ENCODE measurements at regions not wholly inside any gene's neighbourhood (a gene's known extent, or its start where the extent isn't known, plus 50 kb on each side); places are given as distances from the start of the nearest gene placed in this dataset.

DNA sequence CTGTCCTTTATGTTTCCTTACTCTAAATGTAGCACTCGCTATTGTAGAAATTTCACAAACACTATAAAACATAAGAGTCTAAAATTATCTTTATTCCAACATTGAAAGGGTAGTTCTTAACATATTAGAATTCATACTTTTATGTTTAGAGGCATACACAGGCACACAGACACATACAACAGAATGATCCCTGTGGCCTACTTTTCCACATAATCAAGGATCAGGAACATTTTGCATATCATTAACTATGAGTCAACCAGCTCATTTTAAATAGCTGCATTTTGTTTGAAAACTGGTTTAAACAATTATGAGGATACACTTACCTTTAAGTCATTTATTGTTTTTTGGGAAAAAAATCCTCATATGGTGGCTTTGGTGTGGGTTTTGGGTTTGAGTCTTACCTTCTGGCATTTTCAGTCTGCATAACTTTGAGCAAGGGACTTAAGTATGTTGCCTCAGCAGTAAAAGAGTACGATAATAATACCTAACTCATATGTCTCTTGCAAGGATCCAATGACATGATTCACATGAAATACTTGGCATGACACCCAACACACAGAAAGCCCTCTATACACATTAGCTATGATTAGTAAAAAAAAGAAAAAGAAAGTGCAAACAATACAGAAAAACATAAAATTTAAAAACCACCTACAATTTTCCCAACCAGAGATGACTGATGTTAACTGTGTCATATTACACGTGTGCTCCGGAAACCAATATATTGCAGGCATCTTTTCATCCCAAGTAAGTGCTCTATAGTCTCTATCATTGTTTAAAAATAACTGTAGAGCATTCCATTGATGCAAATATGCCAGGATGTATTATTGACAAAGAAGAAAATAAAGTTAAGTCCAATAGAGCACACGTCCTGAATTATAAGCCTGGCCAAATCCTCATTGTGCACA lies 213.1 kb upstream of the ADAMTS9 start:
- POLR2A ChIA-PET: no interaction called here

DNA sequence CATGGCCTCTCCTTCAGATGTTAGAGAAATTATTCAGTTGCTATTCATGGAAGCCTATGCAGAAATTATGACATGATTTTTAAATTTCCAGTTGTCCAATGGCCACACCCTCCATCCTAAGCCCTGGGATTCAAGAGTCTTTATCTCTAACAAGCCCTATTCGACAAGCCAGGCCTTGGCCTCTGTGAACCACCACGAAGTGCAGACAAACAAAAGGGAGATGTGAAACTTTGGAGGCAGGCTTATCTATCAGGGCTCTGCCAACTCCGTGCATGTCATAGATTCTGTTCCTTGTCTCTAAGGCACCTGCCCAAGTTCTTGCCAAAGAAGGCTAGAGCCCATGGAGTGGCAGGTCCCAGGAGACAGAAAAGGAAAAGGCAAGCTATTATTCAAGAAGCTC lies 212.4 kb upstream of the ADAMTS9 start:
- POLR2A ChIA-PET: no interaction called here
- CTCF ChIA-PET: no interaction called here

More for the DNA sequence above, 213.1 kb upstream of the ADAMTS9 start:
- CTCF ChIA-PET: no interaction called here

DNA sequence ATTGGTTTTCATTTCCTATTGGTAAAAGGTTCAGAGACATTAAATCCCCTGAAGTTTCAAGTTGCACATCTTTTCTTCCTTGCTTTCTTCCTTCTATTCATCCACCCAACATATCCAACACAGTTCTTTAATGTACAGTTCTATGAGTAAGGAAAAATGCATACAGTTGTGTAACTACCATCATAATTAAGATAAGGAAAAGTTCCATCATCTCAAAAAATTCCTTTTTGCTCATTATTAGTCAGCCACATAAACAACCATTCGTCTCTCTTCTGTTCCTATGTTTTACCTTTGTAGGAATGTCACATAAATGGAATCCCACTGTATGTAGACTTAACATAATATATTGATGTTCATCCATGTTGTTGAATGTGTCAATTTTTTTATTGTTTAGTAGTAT lies 211.1 kb upstream of the ADAMTS9 start:
- POLR2A ChIA-PET: no interaction called here

DNA sequence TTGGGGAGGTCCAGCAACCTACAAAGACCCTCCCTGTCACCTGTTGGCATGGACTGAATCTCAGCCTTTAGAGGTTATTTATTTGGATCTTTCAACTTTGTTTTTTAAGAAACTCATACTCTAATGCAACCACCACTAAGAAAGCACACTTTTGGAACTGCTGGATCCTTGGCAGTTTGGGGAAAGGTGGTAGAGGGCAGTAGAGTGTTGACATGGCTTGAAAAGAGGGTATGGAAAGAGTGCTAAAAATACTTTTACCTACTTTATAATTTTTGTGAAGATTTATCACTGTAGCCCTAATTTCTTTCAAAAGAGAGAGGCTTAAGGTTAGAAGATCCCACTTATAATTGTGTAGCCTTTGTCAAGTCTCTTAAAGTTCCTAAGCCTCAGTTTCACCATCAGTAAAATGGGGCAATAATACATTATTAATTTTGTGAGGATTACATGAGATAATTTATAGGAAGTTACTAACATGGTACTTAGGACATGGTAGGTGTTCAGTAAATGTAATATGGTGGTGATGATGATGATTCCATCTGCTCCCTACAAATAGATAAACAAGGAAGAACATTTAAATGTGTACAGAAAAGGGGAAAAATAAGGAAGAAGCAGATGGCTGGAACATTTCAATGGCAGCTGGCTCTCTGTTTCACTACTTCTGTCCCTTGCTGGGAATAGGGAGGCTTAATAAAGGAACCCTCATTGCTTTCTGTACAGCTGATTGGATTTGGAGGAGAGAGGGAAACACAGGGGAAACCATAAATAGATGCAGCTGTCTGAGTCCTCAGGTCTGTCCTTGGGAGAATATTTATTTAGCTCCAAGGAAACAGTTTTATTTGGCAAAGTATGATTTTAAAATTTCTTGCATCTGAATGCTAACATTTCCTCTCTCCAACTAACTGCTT lies 208.4 kb upstream of the ADAMTS9 start:
- CTCF ChIA-PET: no interaction called here

More for the DNA sequence above, 211.1 kb upstream of the ADAMTS9 start:
- CTCF ChIA-PET: no interaction called here

DNA sequence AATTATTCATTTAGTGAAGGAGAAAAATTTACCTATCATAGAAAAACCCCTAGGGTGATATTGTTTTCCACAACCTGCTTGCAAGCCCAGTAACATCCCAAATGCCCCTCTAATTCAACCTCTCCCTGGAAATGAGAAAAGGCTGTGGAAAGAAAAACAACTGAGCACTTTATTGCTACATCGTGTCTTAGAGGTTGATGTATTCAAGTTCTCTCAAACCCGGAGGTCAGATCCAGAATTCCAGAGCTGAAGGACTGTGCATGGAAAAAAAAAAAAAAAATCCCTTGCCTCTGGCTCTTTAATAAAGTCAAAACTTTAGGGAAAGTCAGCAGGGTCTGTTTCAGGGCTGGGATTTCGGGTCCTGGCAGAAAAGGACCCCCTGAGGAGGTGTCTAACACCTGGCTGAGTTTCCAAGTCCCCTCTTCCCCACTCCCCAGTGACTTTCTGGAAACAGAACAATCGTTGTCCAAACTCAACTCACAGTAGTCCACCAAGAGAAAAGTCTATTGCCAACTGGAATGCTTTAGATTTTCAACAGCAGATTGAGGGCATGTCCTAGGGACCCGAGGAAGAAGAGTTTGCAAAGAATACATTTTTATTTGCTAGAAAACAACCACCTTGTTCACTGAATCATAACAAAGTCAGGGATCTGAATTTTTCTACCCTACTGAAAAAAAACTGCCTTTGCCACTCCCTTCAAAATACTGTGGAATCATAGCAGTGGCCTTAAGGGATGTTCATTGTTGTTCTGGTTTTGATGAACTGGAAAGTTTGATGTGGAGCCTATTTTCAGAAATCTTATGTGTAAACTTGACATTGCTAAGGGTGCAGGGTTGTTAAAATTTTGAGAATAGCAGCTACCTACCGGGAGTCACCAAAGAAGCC lies 207.5 kb upstream of the ADAMTS9 start:
- ChIA-PET CTCF (no interaction called here), POLR2A (no interaction called here)

More for the DNA sequence above, 208.4 kb upstream of the ADAMTS9 start:
- POLR2A ChIA-PET: no interaction called here

DNA sequence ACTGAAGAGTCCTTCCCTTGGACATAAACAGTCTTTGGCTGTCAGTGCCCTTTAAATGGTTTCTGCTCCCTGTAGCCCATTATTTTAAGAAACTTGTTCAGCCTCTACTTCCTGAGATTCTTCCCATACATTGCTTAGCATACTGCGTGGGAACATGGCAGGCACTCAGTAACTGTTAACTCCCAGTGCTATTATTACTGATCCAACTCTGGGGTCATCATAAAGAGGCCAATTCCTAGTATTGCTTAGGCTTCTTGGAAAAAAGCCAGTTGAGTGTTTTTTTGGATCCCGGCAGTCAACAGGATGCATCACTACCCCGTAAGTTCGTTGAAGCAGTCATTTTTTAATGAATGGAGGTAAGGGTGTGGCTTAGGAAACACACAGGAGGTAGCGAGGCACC lies 206.2 kb upstream of the ADAMTS9 start:
- ChIA-PET POLR2A (no interaction called here), CTCF (no interaction called here)

DNA sequence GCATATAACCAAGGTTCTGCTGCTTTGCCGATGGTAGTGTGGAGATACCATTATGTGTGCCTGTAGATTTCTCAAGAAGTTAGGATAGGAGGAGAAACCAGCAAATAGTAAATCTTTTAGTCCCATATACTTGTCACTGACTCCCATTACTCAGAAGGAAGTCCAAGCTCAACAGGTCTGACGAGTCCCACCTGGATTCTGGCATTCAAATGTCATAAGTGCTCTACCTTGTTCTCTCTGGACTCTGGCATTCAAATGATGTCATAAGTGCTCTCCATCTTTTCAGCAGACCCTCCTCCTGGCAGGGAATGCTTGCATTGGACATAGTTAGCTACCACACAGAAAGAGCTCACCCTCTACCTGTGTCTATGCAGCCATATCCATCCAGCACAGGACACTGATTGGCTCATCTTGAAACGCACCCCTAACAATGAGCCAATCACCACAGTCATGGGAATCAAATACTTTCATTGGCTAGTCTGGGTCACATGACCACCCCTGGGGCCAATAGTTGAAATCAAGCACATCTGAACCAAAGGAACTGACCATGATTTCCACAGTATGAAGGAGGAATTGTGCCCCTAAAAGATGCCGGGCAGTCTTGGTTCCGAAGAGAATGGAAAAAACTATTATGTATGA lies 205.0 kb upstream of the ADAMTS9 start:
- ChIA-PET CTCF (no interaction called here), POLR2A (no interaction called here)

DNA sequence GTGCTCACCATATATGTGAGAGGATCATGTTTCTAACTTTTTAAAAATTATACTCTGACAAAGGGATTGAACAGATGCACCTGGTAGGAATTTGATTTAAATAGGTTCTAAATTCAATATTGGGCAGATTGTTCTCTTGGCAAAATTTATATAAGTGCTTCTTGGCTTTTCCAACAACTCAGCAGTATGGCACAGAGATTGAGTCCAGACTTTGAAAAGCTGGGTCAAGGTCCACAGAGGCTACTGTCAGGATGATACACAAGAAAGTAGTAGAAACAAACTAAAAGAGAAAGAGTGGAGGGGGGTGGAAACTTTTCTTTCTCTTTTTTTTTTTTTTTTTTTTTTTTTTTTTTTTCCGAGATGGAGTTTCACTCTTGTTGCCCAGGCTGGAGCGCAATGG lies 203.2 kb upstream of the ADAMTS9 start:
- ChIA-PET CTCF (no interaction called here), POLR2A (no interaction called here)

DNA sequence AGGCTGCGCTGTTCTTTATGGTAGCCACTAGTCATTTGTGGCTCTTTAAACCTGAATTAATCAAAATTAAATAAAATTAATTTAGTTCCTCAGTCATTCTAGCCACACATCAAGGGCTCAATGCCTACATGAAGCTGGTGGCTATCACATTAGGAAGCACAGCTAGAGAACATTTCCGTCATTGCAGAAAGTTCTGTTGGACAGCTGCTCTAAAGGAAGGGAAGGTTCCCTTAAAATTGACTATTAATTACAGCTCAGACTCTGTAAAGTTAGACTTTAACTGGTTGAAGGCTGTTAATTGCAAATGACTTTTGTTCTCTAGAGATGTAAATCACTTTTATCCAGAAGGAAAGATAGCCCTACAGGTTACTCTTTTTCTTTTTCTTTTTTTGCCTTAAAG lies 202.7 kb upstream of the ADAMTS9 start:
- ChIA-PET CTCF (no interaction called here), POLR2A (no interaction called here)

DNA sequence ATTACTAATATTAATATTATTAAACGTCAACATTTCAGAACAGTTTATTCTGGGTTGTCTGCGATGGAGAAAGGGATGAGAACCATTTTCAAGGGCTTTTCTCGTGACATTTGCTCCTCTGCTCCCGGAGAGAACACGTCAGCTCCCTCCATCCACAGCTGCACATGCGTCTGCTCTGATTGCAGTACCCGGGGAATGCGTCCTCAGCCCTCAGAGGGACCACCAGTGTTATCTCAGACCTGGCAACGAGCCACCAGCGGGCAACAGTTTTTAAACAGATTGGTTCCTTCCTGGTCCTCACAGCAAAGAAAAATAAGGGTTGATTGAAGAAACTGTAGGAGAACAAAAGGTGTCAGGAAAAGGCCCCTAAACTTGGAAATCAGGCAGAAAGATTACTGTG lies 202.2 kb upstream of the ADAMTS9 start:
- ChIA-PET POLR2A (no interaction called here), CTCF (no interaction called here)

DNA sequence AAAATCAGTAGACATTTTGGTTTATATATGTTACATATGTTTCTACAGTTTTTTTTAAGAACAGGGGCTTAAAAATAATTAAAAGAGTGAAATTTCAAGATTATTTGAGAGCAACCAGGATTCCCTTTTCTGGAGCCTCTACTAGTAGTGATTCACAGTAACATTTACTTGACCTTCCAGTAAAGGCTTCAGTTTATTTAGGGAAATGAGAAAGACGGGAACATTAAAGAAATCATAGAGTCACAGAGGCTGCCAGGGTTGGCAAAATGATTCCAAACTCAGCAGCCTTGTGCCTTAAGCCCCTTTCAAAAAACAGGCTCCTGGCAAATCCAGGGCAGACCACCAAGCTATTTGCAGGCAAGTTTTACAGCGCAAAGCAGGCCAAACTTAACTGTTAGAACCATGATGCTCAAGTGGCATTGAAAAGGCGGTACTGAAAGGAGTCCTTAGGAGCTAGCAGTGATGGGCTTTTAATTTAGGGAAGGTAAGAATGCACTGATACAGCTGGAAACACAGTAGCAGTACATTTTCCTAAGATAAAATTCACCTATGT lies 201.1 kb upstream of the ADAMTS9 start:
- POLR2A ChIA-PET: no interaction called here
- CTCF ChIA-PET: no interaction called here

DNA sequence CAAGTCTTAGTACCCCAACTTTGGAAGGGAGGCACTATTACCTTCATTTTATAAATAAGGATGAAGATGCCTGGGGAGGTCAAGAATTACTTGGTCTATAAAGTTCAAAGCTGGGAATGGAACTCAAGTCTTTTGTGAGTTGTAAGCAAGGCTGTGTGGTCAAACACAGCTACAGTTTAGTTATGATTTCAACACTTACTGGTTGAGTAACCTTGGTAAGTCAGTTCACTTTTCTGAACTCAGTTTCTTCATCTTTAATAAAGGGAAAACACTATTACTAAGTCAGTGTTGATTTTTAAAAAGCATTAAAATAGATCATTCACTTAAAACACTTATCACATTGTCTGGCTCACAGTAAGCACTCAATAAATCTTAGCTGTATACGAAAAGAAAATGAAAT lies 200.4 kb upstream of the ADAMTS9 start:
- POLR2A ChIA-PET: no interaction called here

DNA sequence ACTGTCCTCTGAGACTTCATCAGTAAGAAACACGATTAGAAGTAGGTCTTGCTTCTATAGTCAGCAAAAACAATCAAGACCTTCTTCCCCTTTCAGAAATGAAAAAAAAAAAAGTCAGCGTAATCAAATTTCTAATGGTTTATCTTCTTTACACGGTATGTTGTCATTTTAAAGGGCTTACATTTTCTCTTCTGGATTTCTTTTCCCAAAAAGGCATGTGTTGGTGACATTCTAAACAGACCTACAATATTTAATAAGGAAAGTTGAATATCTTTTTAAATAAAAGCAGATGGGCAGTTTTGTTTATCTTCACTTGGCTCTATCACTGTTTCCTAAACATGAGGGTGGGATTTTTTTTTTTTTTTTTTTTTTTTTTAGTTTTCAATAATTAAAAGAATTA lies 197.3 kb upstream of the ADAMTS9 start:
- CTCF ChIA-PET: no interaction called here
- POLR2A ChIA-PET: no interaction called here

More for the DNA sequence above, 200.4 kb upstream of the ADAMTS9 start:
- CTCF ChIA-PET: no interaction called here

DNA sequence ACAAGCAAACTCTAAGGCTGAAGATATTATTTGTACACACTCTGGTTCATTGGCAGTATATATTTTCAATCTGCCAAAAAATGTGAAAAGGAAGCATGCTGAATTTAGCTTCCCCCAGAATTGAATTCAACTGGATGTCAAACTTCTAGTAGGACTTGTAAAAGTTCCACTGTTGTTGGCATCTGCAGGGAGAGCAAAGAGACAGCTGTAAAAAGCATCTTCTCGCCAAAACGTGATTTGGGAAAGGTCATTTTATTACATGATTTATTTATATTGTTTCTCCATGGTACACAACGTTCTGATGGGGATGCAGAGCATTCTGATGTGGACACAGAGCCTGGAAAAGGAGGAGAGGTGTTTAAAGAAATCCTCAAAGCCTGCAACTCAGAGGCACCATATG lies 196.7 kb upstream of the ADAMTS9 start:
- ChIA-PET CTCF (no interaction called here), POLR2A (no interaction called here)

DNA sequence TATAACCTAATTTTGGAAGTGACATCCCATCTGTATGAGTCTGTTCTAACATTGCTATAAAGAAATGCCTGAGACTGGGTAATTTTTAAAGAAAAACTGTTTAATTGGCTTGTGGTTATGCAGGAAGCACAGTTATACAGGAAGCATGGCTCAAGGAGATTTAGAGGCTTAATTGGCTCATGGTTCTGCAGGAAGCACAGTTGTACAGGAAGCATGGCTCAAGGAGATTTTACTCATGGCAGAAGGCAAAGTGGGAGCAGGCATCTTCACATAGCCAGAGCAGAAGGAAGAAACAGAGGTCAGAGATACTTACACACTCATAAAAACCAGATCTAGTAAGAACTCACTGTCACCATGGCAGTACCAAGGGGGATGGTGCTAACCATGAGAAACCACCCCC lies 193.1 kb upstream of the ADAMTS9 start:
- POLR2A ChIA-PET: no interaction called here
- CTCF ChIA-PET: no interaction called here

DNA sequence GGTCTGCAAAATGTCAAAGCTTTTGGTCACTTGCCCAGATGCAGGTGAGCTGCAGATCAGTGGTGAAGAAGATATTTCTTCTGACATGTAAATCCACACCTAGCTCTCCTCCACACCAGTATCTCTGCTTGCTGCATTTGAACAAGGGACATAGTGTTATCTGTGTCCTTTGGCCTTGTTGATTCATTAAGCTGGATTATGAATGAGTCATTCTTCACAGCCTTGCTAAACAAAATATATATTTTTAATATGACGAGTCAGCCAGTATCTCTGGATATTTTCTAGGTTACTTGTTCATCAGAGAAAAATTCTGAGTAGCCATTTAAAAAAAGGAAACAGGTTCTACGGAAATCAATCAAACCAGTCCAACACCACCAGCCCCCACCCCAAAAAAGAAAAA lies 190.6 kb upstream of the ADAMTS9 start:
- ChIA-PET CTCF (no interaction called here), POLR2A (no interaction called here)

DNA sequence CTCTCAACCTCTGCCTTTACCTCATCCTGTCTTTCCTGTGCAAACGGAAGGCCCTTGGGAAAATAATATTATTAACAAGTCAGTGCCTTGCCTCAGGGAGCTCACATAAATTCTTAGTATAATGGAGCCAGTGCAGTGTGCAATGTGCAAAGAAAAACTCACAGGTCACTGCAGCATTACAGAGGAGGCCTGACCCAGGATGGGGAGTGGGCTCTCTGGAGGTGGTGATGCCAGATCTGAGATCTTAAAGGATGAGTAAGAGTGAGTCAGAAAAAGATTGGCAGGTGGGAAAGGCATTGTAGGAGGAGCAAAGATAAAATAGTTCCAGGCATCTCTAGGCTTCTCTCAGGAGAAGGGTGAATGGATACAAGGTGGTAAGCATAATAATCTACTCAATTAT lies 185.6 kb upstream of the ADAMTS9 start:
- POLR2A ChIA-PET: no interaction called here
- CTCF ChIA-PET: no interaction called here

DNA sequence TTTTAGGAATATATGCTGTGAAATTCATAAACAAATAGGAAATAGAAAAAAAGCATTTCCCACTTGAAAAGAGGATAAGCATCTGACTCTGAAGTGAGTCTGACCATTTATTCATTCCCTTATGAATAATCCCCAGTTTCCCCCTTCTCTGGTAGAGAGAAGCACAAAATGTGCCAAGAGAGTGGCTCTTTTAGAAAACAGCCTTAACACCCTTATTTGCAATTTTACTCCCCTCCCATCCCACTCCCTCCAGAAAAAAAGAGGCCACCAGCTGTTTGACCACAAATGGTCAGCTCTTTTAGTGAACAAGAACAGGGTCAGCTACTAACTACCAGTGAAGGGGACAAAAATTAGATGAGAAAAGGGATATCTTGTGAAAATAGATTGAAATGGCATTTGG lies 184.5 kb upstream of the ADAMTS9 start:
- POLR2A ChIA-PET: no interaction called here
- CTCF ChIA-PET: no interaction called here

DNA sequence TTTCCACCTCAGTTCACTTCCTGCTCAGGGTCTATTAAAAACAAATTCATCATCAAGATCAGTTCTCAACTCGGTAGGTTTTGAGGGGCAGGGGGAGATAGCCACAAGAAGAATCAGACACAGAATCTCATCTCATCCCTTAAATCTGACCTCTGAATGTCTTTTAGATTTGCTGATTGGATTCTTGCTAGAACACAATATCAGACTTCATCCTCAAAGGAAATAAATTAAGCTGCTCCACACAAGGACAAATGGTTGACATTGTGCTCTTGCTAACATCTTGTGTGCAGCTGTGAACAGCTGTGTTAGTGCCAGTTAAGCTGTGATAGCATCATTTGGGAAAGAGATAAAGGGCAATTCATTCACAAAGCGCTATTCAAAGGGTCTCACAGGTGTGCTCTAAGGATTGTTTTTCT lies 184.0 kb upstream of the ADAMTS9 start:
- CTCF ChIA-PET: no interaction called here
- POLR2A ChIA-PET: no interaction called here

All from activated CD8-positive, alpha-beta memory T cell treated with anti-CD3 and anti-CD28 coated beads for 36 hours (primary cell).